ENCODE measurements at regions not wholly inside any gene's neighbourhood (a gene's known extent, or its start where the extent isn't known, plus 50 kb on each side); places are given as distances from the start of the nearest gene placed in this dataset.

DNA sequence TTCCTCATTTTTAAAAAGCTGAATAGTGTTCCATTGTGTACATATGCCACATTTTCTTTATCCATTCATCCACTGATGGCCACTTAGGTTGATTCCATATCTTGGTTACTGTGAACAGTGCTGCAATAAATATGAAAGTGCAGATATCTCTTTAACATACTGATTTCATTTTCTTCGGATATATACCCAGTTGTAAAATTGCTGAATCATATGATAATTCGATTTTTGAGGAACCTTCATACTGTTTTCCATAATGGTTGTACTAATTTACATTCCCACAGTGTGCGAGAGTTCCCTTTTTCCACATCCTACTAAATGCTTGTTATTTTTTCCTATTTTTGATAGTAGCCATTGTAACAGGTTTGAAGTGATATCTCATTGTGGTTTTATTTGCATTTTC lies 263.2 kb downstream of the STK31 start:
- no peak for DNase-seq (ENCODE audit: low spot score)

DNA sequence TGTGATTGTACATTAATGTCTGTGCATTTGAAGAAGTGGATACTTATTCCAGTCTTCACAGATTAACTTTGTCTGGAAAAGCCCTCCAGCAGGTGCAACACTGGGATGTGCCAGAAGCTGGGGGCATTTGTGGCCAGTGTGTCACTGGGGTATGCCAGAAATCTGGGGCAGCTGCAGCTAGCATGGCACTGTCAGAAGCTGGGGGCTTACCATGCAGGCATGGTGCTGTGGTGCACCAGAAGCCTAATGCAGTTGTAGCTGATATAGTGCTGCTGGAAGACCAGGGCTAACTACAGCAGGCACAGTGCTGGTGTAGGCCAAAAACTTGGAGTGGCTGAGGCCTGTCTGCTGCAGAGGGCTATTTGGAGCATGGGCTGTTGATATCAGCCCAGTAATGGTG lies 270.1 kb downstream of the STK31 start:
- no peak for DNase-seq (ENCODE audit: low spot score)

DNA sequence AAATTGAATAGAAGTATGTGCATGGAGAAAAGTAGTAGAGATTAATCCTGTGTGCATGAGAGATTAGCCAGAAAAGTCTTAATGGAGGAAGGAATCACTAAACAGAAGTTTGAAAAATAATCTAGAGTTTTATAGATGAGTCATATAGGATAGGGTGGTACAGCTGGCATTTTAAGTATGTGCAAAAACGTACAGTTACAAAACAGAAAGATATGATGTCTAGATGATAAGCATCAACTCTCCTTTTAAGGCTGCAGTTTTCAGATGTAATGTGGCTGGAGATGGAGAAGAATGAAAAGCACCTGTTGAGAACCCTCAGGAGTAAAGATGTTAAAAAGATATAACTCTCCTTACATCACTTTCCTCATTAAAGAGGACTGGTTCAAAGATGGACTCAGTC lies 271.3 kb downstream of the STK31 start:
- no peak for DNase-seq (ENCODE audit: low spot score)

DNA sequence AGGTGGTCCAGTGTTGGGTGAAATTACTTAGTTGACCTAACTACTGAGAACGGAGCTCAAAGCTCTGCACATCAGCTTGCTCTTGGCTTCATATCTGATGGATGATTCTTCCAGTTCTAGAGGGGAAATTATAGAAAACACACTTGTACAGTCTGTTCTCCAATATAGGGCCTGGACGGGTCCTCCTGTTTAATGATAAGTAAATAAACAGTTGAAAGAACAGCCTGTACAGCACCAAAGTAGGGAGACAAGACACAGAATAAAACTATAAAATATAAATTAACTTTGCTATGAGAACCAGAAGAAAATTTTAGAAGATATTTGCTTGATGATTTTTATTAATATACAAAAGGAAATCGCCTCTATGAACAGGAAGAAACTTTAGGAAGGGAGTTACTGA lies 271.7 kb downstream of the STK31 start:
- DNase-seq (ENCODE audit: low spot score) = no peak

DNA sequence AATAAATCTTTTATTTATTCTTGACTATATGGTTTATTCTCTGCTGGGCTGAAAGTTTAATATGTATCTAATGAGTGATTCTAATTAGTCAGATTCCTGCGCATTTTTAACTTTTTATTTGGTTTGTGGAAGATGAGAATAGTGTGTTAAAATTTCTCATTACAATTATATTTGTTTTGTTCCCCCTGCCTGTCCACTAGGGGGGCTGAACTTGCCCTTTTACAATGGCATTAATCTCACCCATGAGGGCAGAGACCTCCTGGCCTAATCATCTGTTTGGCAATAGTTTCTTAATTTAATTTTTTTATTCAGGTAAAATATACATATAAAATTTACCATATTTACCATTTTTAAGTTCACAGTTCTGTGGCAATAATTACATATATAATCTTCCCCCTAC lies 278.5 kb upstream of the NPY start:
- no peak for DNase-seq (ENCODE audit: low spot score)

DNA sequence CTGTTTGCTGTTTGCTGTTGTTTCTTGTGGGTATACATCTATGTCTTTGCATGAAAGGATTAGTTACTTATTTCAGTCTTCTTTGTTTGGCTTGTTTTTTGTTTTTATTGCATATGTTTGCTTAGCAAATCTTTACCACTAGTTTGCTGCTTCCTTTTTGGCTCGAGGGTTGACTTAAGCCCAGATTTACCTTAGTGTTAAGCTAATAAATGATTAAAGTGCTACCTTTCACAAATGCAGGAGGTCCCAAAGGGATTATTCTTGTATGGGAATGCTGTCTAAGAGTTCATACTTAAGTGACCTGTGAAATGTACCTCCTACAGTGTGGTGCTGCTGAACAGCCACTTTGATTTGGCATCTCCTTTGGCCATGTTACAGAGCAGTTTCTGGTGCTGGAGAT lies 273.5 kb upstream of the NPY start:
- no peak for DNase-seq (ENCODE audit: low spot score)

DNA sequence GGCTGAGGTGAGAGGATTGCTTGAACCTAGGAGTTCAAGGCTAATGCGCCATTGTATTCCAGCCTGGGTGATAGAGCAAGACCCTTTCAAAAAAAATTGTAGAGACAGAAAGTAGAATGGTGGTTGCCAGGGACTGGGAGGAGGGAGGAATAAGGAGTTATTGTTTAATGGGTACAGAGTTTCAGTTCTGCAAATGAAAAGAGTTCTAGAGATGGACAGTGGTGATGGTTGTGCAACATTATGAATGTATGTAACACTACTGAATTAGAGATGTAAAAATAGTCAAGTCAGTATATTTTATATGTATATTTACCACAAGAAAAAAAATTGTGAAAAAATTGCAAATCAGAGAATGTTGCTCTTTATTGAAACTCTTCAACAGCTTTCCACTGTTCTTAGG lies 266.5 kb upstream of the NPY start:
- DNase-seq (ENCODE audit: low spot score) = no peak

DNA sequence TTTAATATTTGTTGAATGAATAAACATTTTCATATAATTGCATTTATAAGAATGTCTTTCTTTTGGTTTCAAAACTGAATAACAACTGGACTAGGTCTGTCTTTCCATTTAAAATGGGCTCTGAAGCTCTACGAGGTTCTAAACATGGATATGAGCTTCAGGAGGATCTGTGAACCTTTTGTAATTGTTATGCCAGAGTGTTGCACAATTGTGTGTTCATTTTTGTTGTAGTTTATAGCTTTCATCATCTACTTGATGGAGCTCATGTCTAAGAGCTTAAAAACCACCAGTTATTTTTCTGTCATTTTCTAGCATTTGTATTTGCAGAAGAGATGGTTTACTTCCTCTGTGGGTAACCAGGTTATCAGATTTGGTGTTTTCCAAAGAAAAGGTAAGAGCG lies 265.7 kb upstream of the NPY start:
- no peak for DNase-seq (ENCODE audit: low spot score)

DNA sequence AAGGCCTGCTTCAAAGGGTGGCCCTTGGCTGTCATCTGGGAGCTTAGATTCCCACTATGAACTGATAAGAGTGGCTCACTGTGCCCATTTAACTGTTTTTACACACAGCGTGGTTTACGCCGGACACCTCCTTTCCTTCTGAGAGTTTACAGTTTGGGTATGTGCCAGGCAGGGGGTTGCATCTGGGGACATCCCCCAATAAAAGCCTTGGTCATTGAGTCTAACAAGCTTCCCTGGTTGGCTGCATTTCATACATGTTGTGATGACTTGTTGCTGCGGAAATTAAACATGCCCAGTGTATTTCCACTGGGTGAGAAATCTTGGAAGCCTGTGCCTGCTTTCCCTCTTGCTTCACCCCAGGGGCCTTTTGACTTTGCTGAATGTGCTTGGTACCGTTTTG lies 264.1 kb upstream of the NPY start:
- no peak for DNase-seq (ENCODE audit: low spot score)

DNA sequence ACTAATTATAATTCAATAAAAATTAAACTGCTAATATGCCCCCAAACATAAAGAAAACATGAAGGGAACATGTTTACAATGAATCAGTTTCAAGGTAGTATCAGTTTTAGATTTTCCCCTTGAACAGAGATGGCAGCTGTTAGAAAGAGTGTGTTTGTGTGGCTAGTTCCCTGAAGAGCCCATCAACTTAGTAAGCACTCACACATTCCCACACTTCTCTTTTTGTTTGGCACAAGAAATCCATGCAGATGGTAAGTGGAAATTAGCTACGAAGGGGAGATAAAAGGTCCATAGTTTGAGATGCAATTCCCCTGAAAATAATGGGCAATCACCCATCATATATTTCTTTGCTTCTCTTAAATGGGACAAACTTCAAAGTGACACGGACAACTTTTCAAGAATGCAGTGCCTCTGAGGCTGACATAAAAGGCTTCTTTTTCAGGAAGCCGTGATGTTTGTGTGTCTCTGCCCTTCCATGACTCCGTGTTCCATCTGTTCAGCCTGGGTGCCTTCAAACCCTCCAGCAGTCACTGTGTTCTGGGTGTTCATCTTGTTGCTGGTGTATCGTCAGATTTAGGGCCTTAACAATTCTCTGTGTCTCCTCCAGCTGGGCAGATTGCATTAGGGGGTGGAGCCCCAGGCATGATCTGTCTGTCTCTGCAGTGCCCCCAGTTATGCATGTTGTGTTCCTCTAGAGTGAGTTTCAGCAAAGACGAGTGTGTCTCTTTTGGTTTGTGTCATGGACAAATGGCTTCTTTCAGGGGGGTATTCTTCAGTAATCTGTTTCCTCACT lies 259.5 kb upstream of the NPY start:
- no peak for DNase-seq (ENCODE audit: low spot score)

DNA sequence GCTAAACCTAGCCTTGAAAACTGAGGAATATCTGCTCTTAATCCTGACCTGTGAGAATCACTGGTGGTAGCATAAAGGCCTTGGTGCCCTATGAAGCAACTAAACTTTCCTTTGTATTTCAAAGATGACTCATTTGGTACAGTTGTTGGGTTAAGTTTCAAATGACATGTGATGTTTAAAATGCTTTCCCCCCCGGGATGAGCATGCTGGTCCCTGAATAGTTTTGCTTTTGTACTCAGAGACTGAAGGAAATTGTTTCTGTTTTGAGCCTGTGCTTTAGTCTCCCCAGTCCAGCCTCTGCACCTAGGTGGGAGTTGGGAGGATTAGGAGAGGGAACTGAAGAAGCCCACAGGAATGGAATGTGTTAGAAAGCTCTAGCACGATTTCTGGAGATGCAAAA lies 258.9 kb upstream of the NPY start:
- no peak for DNase-seq (ENCODE audit: low spot score)

DNA sequence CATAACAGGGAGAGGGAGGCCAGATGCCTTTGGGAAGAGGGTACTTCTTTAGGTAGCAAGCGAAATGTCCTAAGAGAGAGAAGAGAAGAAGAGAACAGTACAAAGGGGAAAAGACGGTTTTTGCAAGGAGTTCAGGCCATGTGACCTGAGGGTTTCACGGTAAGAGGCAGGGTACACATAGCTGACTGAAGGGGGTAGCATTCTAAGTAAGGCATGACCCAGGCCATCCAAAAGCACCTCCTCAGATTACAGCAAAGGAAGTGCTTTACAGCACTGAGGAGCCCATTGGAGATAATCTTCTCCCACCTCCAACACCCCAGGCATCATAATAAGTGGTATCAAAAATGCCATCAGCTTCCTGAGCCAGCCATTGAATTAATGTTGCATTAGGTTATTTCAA lies 258.2 kb upstream of the NPY start:
- DNase-seq (ENCODE audit: low spot score) = no peak

DNA sequence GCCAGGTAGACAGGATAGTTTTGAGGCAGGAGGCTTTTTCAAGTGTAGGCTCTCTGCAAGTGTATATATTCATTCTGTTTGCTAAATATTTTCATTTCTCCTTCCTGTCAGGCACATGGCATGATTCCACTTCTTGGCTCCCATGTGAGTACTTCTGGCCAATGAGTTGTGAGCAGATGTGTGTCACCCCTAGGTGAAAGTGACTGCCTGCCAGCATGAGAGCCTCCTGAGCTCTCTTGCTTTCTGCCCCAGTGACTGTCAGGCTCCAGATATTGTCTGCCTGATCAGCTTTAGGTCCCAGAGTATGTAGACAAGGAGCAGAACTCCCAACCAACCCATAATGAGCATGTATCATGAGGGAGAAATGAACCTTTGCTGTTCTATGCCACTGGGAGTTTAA lies 257.6 kb upstream of the NPY start:
- DNase-seq (ENCODE audit: low spot score) = no peak

DNA sequence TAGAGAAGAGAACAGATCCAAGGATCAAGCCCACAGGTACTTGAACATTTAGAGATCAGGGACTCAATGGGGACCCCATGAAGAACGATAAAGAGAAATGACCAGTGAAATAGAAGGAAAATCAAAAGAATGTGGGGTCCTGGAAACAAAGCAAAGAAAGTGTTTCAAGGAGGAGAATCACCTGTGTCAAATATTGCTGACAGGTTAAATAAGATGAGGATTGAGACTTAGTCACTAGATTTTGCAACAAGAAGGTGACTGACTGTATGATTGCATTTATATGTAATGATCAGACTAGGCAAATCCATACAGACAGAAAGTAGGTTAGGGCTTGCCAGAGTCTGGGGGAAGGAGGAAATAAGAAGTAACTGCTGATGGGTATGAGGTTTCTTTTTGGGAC lies 254.9 kb upstream of the NPY start:
- no peak for DNase-seq (ENCODE audit: low spot score)

DNA sequence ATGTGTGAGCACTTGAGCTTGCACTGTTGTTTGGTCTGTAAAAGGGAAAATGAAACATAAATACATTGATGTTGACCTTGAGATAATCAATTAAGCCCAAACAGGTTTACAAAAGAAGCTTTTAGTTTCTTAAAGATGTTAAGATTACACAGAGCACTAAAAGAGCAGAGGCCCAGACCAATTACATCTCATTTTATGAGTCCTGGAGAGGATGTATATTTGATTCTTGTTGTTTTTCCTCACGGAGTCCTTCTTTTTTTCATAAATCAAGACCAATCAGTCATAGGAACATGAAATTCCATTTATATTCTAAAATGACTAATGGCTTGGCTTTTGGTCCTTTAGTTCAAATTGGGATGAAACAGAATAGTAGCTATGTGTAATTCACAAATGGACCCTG lies 249.7 kb upstream of the NPY start:
- DNase-seq (ENCODE audit: low spot score) = no peak

DNA sequence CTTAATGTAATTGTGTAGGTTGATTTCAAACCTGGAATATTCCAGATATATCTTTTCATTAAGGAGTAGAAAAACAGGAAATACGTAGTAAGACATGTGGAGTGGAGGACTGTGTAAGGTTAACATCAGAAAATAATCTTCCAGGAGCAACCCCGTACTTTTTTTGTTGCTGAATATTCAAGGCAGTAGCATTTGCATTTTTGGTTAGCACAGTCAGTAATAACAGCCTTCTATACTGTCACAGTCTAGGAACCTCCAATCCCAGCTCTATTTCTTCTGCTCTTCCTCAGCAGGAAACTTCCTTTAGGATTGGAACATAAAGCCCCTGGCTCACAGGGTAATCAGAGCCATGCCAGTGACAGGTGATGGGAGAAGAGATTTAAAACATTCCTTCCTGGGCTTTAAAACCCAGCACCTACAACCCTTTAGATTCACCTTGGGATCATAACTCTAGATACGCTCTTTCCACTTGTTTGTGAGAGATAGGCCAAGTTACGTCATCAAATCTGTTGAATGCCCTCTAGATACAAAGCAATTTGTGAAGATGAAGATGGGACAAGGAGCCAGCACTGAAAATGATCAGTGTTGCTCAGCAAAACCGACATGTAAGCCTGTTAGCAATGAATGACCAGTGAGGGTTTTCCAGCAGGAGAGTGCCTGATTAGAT lies 248.5 kb upstream of the NPY start:
- DNase-seq (ENCODE audit: low spot score) = no peak

DNA sequence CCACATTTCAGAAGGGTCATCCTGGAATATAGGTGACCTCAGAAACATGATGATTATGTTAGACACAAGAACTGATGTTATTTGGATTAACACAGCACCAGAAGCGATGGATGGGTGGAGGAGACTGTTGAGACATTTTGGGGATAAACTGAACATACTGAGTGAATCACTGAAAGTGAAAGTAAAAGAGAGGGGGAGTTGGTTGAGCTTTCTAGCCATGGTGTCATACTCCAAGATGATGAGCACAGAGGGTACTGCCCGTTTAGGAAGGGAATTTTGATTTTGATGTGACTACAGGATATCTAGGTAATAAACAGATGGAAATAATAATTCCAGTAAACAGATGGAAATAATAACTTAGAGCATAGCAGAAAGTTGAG lies 248.0 kb upstream of the NPY start:
- DNase-seq (ENCODE audit: low spot score) = no peak

DNA sequence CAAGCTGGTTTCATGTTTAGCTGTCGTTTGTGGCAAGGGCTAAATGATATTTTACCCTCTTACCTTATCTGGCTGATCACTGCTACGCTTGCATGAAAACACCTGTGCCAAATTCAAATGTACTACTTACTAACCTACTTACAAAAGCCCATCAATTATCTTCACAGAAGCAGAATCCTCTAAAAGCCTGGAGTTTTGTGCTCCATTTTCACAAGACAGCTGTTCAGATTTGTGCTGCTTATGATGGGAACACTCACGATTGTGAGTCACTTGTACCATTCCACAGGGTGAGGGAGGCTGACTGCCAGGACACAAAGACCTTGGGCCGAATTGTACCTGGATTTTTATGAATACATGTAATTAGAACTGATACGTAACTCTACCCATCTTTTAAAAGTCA lies 245.0 kb upstream of the NPY start:
- DNase-seq (ENCODE audit: low spot score) = no peak

DNA sequence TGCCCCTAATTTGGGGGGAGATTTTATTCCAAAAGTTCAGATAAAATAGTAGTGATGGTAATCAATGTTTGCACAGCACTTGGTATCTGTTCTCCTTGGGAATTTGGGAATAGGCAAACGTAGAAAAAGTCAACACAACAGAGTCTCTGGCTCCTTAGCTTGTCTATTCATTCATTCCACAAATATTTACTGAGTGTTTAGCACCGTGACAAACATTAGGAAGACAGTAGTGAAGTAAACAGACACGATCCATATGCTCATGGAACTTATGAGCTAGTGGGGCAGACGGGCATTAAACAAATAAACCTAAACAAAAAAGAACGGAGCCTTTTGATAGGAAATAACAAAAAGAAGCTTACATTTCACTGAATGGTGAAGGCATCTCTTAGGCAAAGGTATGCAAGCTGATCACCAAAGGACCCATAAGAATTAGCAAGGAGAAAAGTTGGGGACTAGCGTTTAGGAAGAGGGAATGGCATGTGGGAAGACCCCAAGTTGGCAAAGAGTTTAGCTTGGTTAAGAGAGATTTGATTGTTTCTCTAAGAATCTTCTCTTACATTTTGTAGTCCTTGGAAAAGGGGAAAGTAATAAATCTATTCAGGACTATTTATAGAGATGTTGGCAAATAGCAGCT lies 243.9 kb upstream of the NPY start:
- no peak for DNase-seq (ENCODE audit: low spot score)

DNA sequence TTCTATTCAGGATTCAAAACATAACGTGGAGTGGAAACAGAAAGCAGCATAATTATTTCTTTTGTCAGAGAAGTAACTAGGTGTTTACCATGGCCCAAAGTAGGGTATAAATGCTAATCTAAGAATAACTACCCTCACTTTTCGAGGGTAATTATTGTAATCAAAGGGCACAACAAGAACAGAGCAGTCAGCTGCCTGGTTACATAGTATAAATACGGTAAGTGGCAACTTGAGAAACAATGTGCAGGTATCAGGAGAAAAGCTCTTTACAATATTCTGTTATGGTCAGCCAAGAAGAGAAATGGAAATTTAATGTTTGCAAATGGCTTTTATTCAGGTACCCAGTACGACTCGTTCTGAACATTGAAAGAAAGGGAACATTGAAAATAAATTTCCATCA lies 242.0 kb upstream of the NPY start:
- no peak for DNase-seq (ENCODE audit: low spot score)

DNA sequence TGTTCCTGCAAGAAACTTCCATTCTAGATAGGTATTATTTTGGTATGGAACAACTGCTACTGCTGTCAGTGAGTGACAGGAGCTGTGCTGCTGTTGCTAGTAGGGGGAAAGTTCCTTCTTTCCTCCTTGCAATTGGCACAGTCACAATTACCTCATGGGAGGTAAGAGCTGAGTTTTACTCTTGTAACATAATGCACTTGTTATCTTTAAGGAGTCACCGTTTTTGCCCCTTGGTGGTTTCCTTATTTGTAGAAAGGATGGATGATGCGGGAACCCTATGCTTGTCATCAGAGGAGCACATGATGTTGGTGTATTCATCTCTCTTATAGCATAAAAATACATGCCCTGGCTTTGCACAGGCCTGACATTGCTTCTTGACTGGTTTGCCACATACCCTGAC lies 234.7 kb upstream of the NPY start:
- DNase-seq (ENCODE audit: low spot score) = no peak

DNA sequence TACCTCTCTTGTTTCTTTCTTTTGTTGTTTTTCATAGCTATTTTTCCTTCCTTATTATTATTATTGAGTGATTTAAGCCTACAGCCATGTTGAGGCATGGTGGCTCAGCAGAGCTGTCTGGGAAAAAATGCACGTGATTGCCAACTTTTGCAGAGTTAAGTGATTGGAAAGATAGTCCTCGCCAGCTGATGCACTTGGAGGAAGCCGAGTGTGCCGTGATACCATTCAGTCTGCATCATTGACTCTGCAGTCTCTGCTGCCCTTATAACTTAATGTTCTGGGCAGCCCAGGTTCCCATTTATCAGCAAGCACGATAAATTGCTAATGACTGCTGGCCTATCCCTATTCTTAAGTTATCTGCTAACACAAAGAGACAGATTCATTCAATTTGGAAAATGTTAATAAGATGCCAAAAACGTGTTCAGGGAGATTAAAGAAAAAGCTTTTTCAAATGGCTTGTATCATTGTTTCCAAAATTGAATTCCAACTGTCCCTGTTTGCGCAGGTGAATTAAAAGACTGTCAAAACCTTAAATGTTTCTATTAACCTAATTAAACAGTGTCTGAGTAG lies 232.9 kb upstream of the NPY start:
- no peak for DNase-seq (ENCODE audit: low spot score)

DNA sequence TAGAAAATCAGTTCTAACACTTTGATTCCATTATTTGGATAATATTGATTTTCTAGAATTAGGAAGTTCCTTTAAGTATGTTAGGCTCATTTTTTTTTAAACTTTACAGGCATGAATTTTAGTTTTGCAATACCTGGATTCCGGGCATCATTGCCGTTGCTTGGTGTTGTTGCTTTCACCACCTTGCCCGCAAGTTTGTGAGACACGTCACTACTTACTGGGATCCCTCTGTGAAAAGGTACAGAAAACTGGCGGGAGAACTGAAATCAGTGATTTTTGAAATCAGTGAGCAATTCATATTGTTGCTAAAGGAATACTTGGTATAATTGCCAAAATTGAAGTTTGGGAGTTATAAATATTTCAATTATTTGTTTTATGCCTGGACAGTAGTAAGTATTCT lies 232.3 kb upstream of the NPY start:
- no peak for DNase-seq (ENCODE audit: low spot score)

Measured in CD4-positive, alpha-beta T cell treated with Interleukin-2 at 100 ng/mL for 4 hours (primary cell).